GM19463 (cell line): ENCODE measurements at regions not wholly inside any gene's neighbourhood (a gene's known extent, or its start where the extent isn't known, plus 50 kb on each side); places are given as distances from the start of the nearest gene placed in this dataset.

Experiments
- ATAC-seq: cut with Tn5 transposase; IDR thresholded peaks from one replicate; pipeline ENCODE4 v1.9.1; 2021; ENCODE audit warnings: mild to moderate bottlenecking, moderate library complexity; ENCODE audit not compliant: unreplicated experiment

- ATAC-seq = no peak
Observed at GRCh38 chr2:193562031-193562430, 1367.3 kb upstream of the TMEFF2 start.

GRCh38 chr2:193561054-193561453 is 1366.3 kb upstream of the TMEFF2 start:
- peak; percentile 62 for ATAC-seq

GRCh38 chr2:193556766-193557470 is 1362.2 kb upstream of the TMEFF2 start:
- ATAC-seq = no peak

GRCh38 chr2:193549661-193550060 is 1354.9 kb upstream of the TMEFF2 start:
- ATAC-seq = no peak

- peak; percentile 51 for ATAC-seq
Observed at GRCh38 chr2:193542762-193543161, 1348.0 kb upstream of the TMEFF2 start.

- ATAC-seq = peak; percentile 84
Observed at GRCh38 chr2:193539188-193539587, 1344.5 kb upstream of the TMEFF2 start.

GRCh38 chr2:193538061-193538460 is 1343.3 kb upstream of the TMEFF2 start:
- ATAC-seq = no peak

- ATAC-seq = no peak
Observed at GRCh38 chr2:193537531-193537930, 1342.8 kb upstream of the TMEFF2 start.

- no peak for ATAC-seq
Observed at GRCh38 chr2:193528458-193528857, 1333.7 kb upstream of the TMEFF2 start.

GRCh38 chr2:193527146-193527545 is 1332.4 kb upstream of the TMEFF2 start:
- ATAC-seq = no peak

- no peak for ATAC-seq
Observed at GRCh38 chr2:193523662-193524061, 1328.9 kb upstream of the TMEFF2 start.

- ATAC-seq = no peak
Observed at GRCh38 chr2:193521523-193521922, 1326.8 kb upstream of the TMEFF2 start.

GRCh38 chr2:193520709-193521458 is 1326.2 kb upstream of the TMEFF2 start:
- ATAC-seq = no peak

- ATAC-seq = no peak
Observed at GRCh38 chr2:193518041-193518817, 1323.5 kb upstream of the TMEFF2 start.

GRCh38 chr2:193517615-193518014 is 1322.9 kb upstream of the TMEFF2 start:
- ATAC-seq = no peak

- ATAC-seq = no peak
Observed at GRCh38 chr2:193506035-193506434, 1311.3 kb upstream of the TMEFF2 start.

GRCh38 chr2:193505620-193506019 is 1310.9 kb upstream of the TMEFF2 start:
- ATAC-seq = no peak

- no peak for ATAC-seq
Observed at GRCh38 chr2:193502363-193503035, 1307.8 kb upstream of the TMEFF2 start.

- ATAC-seq = no peak
Observed at GRCh38 chr2:193496786-193497185, 1302.1 kb upstream of the TMEFF2 start.

- ATAC-seq = peak; percentile 97
Observed at GRCh38 chr2:193482557-193482956, 1287.8 kb upstream of the TMEFF2 start.

GRCh38 chr2:193480187-193480586 is 1285.5 kb upstream of the TMEFF2 start:
- ATAC-seq = no peak
